ENCODE measurements at regions not wholly inside any gene's neighbourhood (a gene's known extent, or its start where the extent isn't known, plus 50 kb on each side); places are given as distances from the start of the nearest gene placed in this dataset.

DNA sequence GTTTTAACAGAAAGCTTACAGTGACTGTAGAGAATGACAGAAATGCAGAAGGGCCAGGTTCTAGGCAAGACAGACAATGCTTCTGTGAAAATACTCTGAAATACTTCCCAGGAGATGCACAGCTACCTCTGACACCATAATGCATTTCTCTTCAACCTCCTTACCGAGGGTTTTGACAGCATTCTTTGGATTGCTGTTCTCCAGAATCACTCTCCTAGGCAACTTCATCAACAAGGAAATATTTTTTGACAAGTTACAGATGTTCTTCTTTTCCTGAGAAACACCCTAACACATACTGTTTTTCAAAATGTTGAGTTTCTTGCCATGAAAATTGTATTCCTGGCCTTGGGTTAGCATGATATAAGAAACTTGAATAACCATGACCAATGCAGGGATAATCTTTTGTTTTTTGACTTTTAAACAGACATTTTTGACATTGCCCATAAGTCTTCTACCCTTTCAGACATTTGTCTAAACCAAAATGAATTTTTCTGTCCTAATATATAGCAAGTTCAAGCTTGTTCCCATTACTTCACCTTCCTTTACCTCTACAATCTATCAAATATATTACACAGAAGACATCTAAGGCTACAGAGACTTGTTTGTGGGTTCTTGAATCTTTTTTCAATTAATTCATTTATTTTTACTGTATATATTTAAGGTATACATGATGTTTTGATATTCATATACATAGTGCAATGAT is 108.1 kb downstream of the CCDC34 start:
- H3K4me3 ChIP-seq (ENCODE audit: insufficient read depth, low read depth, low read length) = no peak overlapping the region
- no peaks in the 10 kb centered on the region for H3K79me1 ChIP-seq (ENCODE audit: low read depth in 1 of 2, low read length in 2 of 2)
- ChIA-PET CTCF (no interaction called here), POLR2A (ENCODE audit: unreplicated experiment) (no interaction called here)
- H3K18ac ChIP-seq (ENCODE audit: low read depth, low read length) = no peak overlapping the region
- ATAC-seq (ENCODE audit: low read depth) = peak; percentile 48
- no peak overlapping the region for H4K5ac ChIP-seq (ENCODE audit: low read depth, low read length)
- H3K4me1 ChIP-seq (ENCODE audit: control insufficient read depth, insufficient read depth, low read length) = no peaks in the 10 kb centered on the region
- no peak overlapping the region for H4K8ac ChIP-seq (ENCODE audit: low read depth in 2 of 2, low read length in 2 of 2)
- H2BK20ac ChIP-seq (ENCODE audit: low read depth, low read length) = no peak overlapping the region
- no peak overlapping the region for H3K14ac ChIP-seq (replicated peaks; ENCODE audit: low read depth, low read length)
- no peak overlapping the region for H2BK5ac ChIP-seq (ENCODE audit: low read depth, low read length, poor library complexity, severe bottlenecking)
- no peak overlapping the region for H2AK9ac ChIP-seq (replicated peaks; ENCODE audit: low read depth, low read length, poor library complexity)
- H4K91ac ChIP-seq (ENCODE audit: insufficient read depth, low read depth, low read length) = no peak overlapping the region
- H3K4me2 ChIP-seq (ENCODE audit: low read depth, low read length) = no peak overlapping the region
- H3K9ac ChIP-seq (ENCODE audit: low read depth, low read length) = no peak overlapping the region
- intact Hi-C loops (cut with micrococcal nuclease) (no loop called here), in situ Hi-C loops (cut with MboI; ENCODE audit: low sequenced_read_pairs) (no loop called here), dilution Hi-C loops (cut with HindIII; ENCODE audit: low sequenced_read_pairs, unreplicated experiment) (no loop called here)
- H2AFZ ChIP-seq (replicated peaks; ENCODE audit: low read length, poor library complexity) = no peak overlapping the region
- no peaks in the 10 kb centered on the region for H3K9me1 ChIP-seq (ENCODE audit: insufficient read depth, low read length)
- H3K27me3 ChIP-seq (ENCODE audit: control insufficient read depth, insufficient read depth, low read length) = peaks cover 12% of the 10 kb centered on the region; the same call in 1 of the 2 replicates
- no peaks in the 10 kb centered on the region for H3K36me3 ChIP-seq (ENCODE audit: control insufficient read depth, insufficient read depth, low read length)
- H3K9me3 ChIP-seq (ENCODE audit: control insufficient read depth, insufficient read depth, low read length) = no peaks in the 10 kb centered on the region; the same call in 1 of the 2 replicates
- H2BK120ac ChIP-seq (ENCODE audit: low read depth, low read length) = no peak overlapping the region
- TF ChIP-seq RFX5 (IDR thresholded peaks at IDR 0.05; ENCODE audit: low read depth, low read length) (no peak), MAZ (IDR thresholded peaks at IDR 0.05; ENCODE audit: borderline replicate concordance, low read depth, low read length) (no peak), CHD1 (IDR thresholded peaks at IDR 0.05; ENCODE audit: low read depth, low read length) (no peak), SMC3 (IDR thresholded peaks at IDR 0.05; ENCODE audit: low read depth, low read length) (no peak), FOS (IDR thresholded peaks at IDR 0.05; ENCODE audit: low read depth, low read length) (no peak), RAD21 (IDR thresholded peaks at IDR 0.05; ENCODE audit: low read length) (no peak)
- no peak overlapping the region for H3K4ac ChIP-seq (ENCODE audit: low read depth, low read length)
- H2BK15ac ChIP-seq (ENCODE audit: low read depth, low read length) = no peak overlapping the region
- DNase-seq = peak; percentile 54
- H2AK5ac ChIP-seq (ENCODE audit: low read depth, low read length) = no peak overlapping the region
- H3K27ac ChIP-seq (ENCODE audit: insufficient read depth, low read length) = no peak overlapping the region
- H3K23ac ChIP-seq (ENCODE audit: low read depth, low read length) = no peak overlapping the region
- no peaks in the 10 kb centered on the region for H4K20me1 ChIP-seq (ENCODE audit: insufficient read depth, low read length)
- no CpG with 5 or more reads among the region's 1 CpG for WGBS, 2 experiments (ENCODE audit: extremely low coverage in 2 of 2, insufficient read length in 1 of 2)
- no TSS peak for BruUV-seq (replicated peaks)
- H3K56ac ChIP-seq (ENCODE audit: extremely low read depth, insufficient read depth, low read length) = no peak overlapping the region
